Parathyroid adenoma (tissue), 2 donors: ENCODE measurements at regions not wholly inside any gene's neighbourhood (a gene's known extent, or its start where the extent isn't known, plus 50 kb on each side); places are given as distances from the start of the nearest gene placed in this dataset.
A peak's percentile ranks its signal among the peaks of the same experiment; 100 is the strongest.

Experiments
- H2AFZ ChIP-seq: fragments of 300-600 bp; sonication (generic); one replicate; pipeline ENCODE4 v1.7.0; 2017; ENCODE audit warnings: antibody characterized with exemption, mild to moderate bottlenecking
- H3K27ac ChIP-seq: fragments of 300-600 bp; sonication (generic); one replicate; pipeline ENCODE4 v1.7.0; 2017
- H3K27me3 ChIP-seq: fragments of 300-600 bp; sonication (generic); one replicate; pipeline ENCODE4 v1.7.0; 2017; ENCODE audit warnings: low read length; ENCODE audit not compliant: control insufficient read depth, insufficient read depth
- H3K36me3 ChIP-seq: fragments of 300-600 bp; sonication (generic); one replicate; pipeline ENCODE4 v1.7.0; 2017; ENCODE audit warnings: low read length; ENCODE audit not compliant: control insufficient read depth, insufficient read depth
- H3K4me1 ChIP-seq: fragments of 300-600 bp; sonication (generic); one replicate; pipeline ENCODE4 v1.7.0; 2017; ENCODE audit warnings: control low read depth
- H3K4me2 ChIP-seq: fragments of 300-600 bp; sonication (generic); one replicate; pipeline ENCODE4 v1.7.0; 2017; ENCODE audit warnings: low read length
- H3K4me3 ChIP-seq: fragments of 300-600 bp; sonication (generic); one replicate; pipeline ENCODE4 v1.7.0; 2017; ENCODE audit warnings: low read depth, low read length
- H3K79me2 ChIP-seq: fragments of 300-600 bp; sonication (generic); one replicate; pipeline ENCODE4 v1.7.0; 2017; ENCODE audit warnings: control low read depth
- H3K9ac ChIP-seq: fragments of 300-600 bp; sonication (generic); one replicate; pipeline ENCODE4 v1.7.0; 2017; ENCODE audit warnings: mild to moderate bottlenecking
- H3K9me3 ChIP-seq: fragments of 300-600 bp; sonication (generic); one replicate; pipeline ENCODE4 v1.7.0; 2017; ENCODE audit warnings: low read length; ENCODE audit not compliant: control insufficient read depth
- CTCF ChIP-seq: fragments of 300-600 bp; sonication (generic); IDR thresholded peaks from one replicate; pipeline ENCODE4 v1.7.0; 2017; ENCODE audit warnings: antibody characterized with exemption, mild to moderate bottlenecking
- donor health status: primary hyperparathyroidism.

GRCh38 chr4:157983300-157983699, 189.5 kb downstream of the GASK1B start:
- Histone ChIP-seq H3K9me3 (no peaks in the 10 kb centered on the region), H3K36me3 (no peaks in the 10 kb centered on the region), H3K79me2 (no peaks in the 10 kb centered on the region), H2AFZ (no peak overlapping the region), H3K27me3 (no peaks in the 10 kb centered on the region), H3K4me2 (no peak overlapping the region), H3K4me1 (no peaks in the 10 kb centered on the region), H3K27ac (no peak overlapping the region), H3K9ac (no peak overlapping the region), H3K4me3 (no peak overlapping the region)
- TF ChIP-seq CTCF = no peak

- Histone ChIP-seq H3K9me3 (no peaks in the 10 kb centered on the region), H3K36me3 (no peaks in the 10 kb centered on the region), H3K4me3 (no peak overlapping the region), H2AFZ (no peak overlapping the region), H3K79me2 (no peaks in the 10 kb centered on the region), H3K27me3 (no peaks in the 10 kb centered on the region), H3K9ac (no peak overlapping the region), H3K27ac (no peak overlapping the region), H3K4me1 (no peaks in the 10 kb centered on the region), H3K4me2 (no peak overlapping the region)
- TF ChIP-seq CTCF = no peak
Measured at GRCh38 chr4:157980158-157980557, 192.7 kb downstream of the GASK1B start.

- Histone ChIP-seq H2AFZ (no peak overlapping the region), H3K36me3 (no peaks in the 10 kb centered on the region), H3K79me2 (no peaks in the 10 kb centered on the region), H3K27ac (no peak overlapping the region), H3K4me3 (no peak overlapping the region), H3K9ac (no peak overlapping the region), H3K27me3 (no peaks in the 10 kb centered on the region), H3K4me1 (no peaks in the 10 kb centered on the region), H3K4me2 (peak overlapping the region; percentile 27), H3K9me3 (no peaks in the 10 kb centered on the region)
- peak; percentile 51 for TF ChIP-seq CTCF
Measured at GRCh38 chr4:157978680-157979361, 194.0 kb downstream of the GASK1B start.

GRCh38 chr4:157977086-157977485, 195.7 kb downstream of the GASK1B start:
- no peak for TF ChIP-seq CTCF
- H3K4me3 ChIP-seq = no peak overlapping the region
- H3K27ac ChIP-seq = no peak overlapping the region
- no peaks in the 10 kb centered on the region for H3K4me1 ChIP-seq
- H3K4me2 ChIP-seq = no peak overlapping the region
- no peak overlapping the region for H3K9ac ChIP-seq
- no peak overlapping the region for H2AFZ ChIP-seq
- no peaks in the 10 kb centered on the region for H3K36me3 ChIP-seq
- H3K27me3 ChIP-seq = no peaks in the 10 kb centered on the region
- H3K9me3 ChIP-seq = no peaks in the 10 kb centered on the region
- no peaks in the 10 kb centered on the region for H3K79me2 ChIP-seq

GRCh38 chr4:157973297-157973696, 199.5 kb downstream of the GASK1B start:
- Histone ChIP-seq H3K36me3 (no peaks in the 10 kb centered on the region), H3K9me3 (no peaks in the 10 kb centered on the region), H3K27me3 (no peaks in the 10 kb centered on the region), H3K27ac (no peak overlapping the region), H3K4me3 (no peak overlapping the region), H3K4me2 (no peak overlapping the region), H3K79me2 (no peaks in the 10 kb centered on the region), H3K4me1 (no peaks in the 10 kb centered on the region), H2AFZ (no peak overlapping the region), H3K9ac (no peak overlapping the region)
- no peak for TF ChIP-seq CTCF
